Endothelial cell of umbilical vein (primary cell): ENCODE measurements at regions not wholly inside any gene's neighbourhood (a gene's known extent, or its start where the extent isn't known, plus 50 kb on each side); places are given as distances from the start of the nearest gene placed in this dataset.

Experiments
- BruUV-seq: library from RNA; stranded (reverse); fragments of 400-500 nt; replicated peaks from 2 replicates; lab custom pipeline; 2021; lab: Mats Ljungman, UMichigan
- CTCF ChIA-PET: fragments of 300-600, 350-600 bp; sonication (Branson Sonifier 250); formaldehyde crosslinking; loops from one replicate; lab custom pipeline; 2021; ENCODE audit warnings: antibody characterized with exemption, inconsistent platforms; lab: Charles Lee
- POLR2A ChIA-PET: fragments of 300-600, 350-600 bp; sonication (Branson Sonifier 250); formaldehyde crosslinking; loops from one replicate; lab custom pipeline; 2021; ENCODE audit warnings: antibody characterized with exemption, inconsistent platforms; lab: Charles Lee
- DNase-seq: peaks from one replicate; pipeline ENCODE4 v3.0.0-alpha.2; 2011; ENCODE audit warnings: low read depth, low spot score
- FAIRE-seq: peaks from 2 replicates; lab custom pipeline; 2011; peaks lifted over from hg19 to GRCh38; lab: Jason Lieb, UNC
- H2AFZ ChIP-seq: 2 replicates; pipeline ENCODE4 v1.6.0; 2012; ENCODE audit warnings: low read depth, low read length, control low read depth, inconsistent platforms
- H3K27ac ChIP-seq: 2 replicates; pipeline ENCODE4 v1.5.1; 2011; ENCODE audit warnings: low read depth, mild to moderate bottlenecking, control low read depth, low read length, moderate library complexity; ENCODE audit not compliant: insufficient read depth
- H3K27me3 ChIP-seq, 2 experiments: 2 replicates each; pipeline versions ENCODE4 v1.6.0 to v1.6.1; 2011; ENCODE audit warnings: low read length in 2 of 2, mixed read lengths in 1 of 2; ENCODE audit not compliant: control insufficient read depth in 2 of 2, insufficient read depth in 2 of 2
- H3K36me3 ChIP-seq, 2 experiments: 2 replicates in 1 of 2; 3 replicates in 1 of 2; pipeline ENCODE4 v1.5.1; 2011; ENCODE audit warnings: low read length in 2 of 2, mild to moderate bottlenecking in 1 of 2, moderate library complexity in 1 of 2; ENCODE audit not compliant: control insufficient read depth in 2 of 2, insufficient read depth in 2 of 2; ENCODE audit errors: extremely low read depth in 1 of 2
- H3K4me1 ChIP-seq: 3 replicates; pipeline ENCODE4 v1.5.1; 2011; ENCODE audit warnings: mild to moderate bottlenecking, low read length; ENCODE audit not compliant: control insufficient read depth, insufficient read depth; ENCODE audit errors: extremely low read depth
- H3K4me2 ChIP-seq: 2 replicates; pipeline ENCODE4 v1.6.1; 2011; ENCODE audit warnings: low read length, control low read depth, mixed read lengths; ENCODE audit not compliant: insufficient read depth
- H3K4me3 ChIP-seq, 3 experiments: fragments of 200-600 bp in 1 of 3; sonication (generic), shearing (Covaris generic) in 1 of 3; replicated peaks in 1 of 3; 2 replicates each; pipeline ENCODE4 v1.5.1; 2011 to 2016; ENCODE audit warnings: control low read depth in 3 of 3, low read length in 3 of 3, mild to moderate bottlenecking in 2 of 3, inconsistent platforms in 1 of 3, low read depth in 1 of 3, moderate library complexity in 1 of 3; ENCODE audit not compliant: insufficient read depth in 1 of 3
- H3K79me2 ChIP-seq: 2 replicates; pipeline ENCODE4 v1.6.0; 2012; ENCODE audit warnings: low read length, inconsistent platforms; ENCODE audit not compliant: control insufficient read depth, insufficient read depth
- H3K9ac ChIP-seq: replicated peaks from 2 replicates; pipeline ENCODE3; 2011; ENCODE audit warnings: low read length, control low read depth; ENCODE audit not compliant: insufficient read depth; ENCODE audit errors: extremely low read depth
- H3K9me1 ChIP-seq: replicated peaks from 3 replicates; pipeline ENCODE4 v1.6.0; 2011; ENCODE audit warnings: mild to moderate bottlenecking, low read length; ENCODE audit not compliant: control insufficient read depth, insufficient read depth; ENCODE audit errors: extremely low read depth
- H3K9me3 ChIP-seq: replicated peaks from 2 replicates; pipeline ENCODE4 v1.5.1; 2012; ENCODE audit warnings: low read length, inconsistent platforms; ENCODE audit not compliant: control insufficient read depth, insufficient read depth
- H4K20me1 ChIP-seq: replicated peaks from 2 replicates; pipeline ENCODE3; 2011; ENCODE audit warnings: mild to moderate bottlenecking, low read length; ENCODE audit not compliant: control insufficient read depth, insufficient read depth; ENCODE audit errors: extremely low read depth
- CTCF ChIP-seq, 2 donors: IDR thresholded peaks; 1 replicate in 1 of 2; 2 replicates in 1 of 2; pipeline ENCODE4 v1.5.1; 2011; ENCODE audit warnings: low read length in 2 of 2, mild to moderate bottlenecking in 2 of 2, moderate library complexity in 2 of 2, control low read depth in 1 of 2, inconsistent platforms in 1 of 2, low read depth in 1 of 2; ENCODE audit not compliant: insufficient read depth in 1 of 2; ENCODE audit errors: extremely low read depth in 1 of 2
- EZH2 ChIP-seq: IDR thresholded peaks from 2 replicates; pipeline ENCODE4 v1.6.1; 2012; ENCODE audit warnings: borderline replicate concordance, low read depth, mild to moderate bottlenecking, moderate library complexity, low read length, inconsistent platforms; ENCODE audit not compliant: severe bottlenecking
- FOS ChIP-seq: IDR thresholded peaks from 2 replicates; pipeline ENCODE4 v1.6.1; 2011; ENCODE audit warnings: mild to moderate bottlenecking, low read length, moderate library complexity, borderline replicate concordance; ENCODE audit not compliant: insufficient read depth
- GATA2 ChIP-seq: IDR thresholded peaks from 2 replicates; pipeline ENCODE4 v1.7.0; 2011; ENCODE audit warnings: low read depth, mild to moderate bottlenecking, moderate library complexity, mixed read lengths, low read length; ENCODE audit not compliant: insufficient read length, insufficient read depth
- JUN ChIP-seq: IDR thresholded peaks from 2 replicates; pipeline ENCODE4 v1.6.1; 2011; ENCODE audit warnings: borderline replicate concordance, low read depth; ENCODE audit not compliant: insufficient read length, insufficient read depth
- MAX ChIP-seq: IDR thresholded peaks from 2 replicates; pipeline ENCODE4 v1.6.1; 2011; ENCODE audit not compliant: insufficient read depth, insufficient read length
- MYC ChIP-seq: IDR thresholded peaks from one replicate; pipeline ENCODE4 v1.6.1; 2011; ENCODE audit warnings: mild to moderate bottlenecking, low read depth, low read length
- POLR2A ChIP-seq: IDR thresholded peaks from 2 replicates; pipeline ENCODE4 v1.6.1; 2012; ENCODE audit warnings: low read depth, mild to moderate bottlenecking, control low read depth, low read length
- POLR2AphosphoS5 ChIP-seq: IDR thresholded peaks from 2 replicates; pipeline ENCODE4 v1.6.1; 2012; ENCODE audit warnings: low read depth, mild to moderate bottlenecking, control low read depth, low read length, moderate library complexity; ENCODE audit not compliant: insufficient read depth
- dilution Hi-C: fragments of 300-500 bp; cut with MboI; formaldehyde crosslinking; loops from one replicate; pipeline ENCODE4 v1.15.0; 2019; ENCODE audit warnings: low sequenced_read_pairs; ENCODE audit not compliant: extremely low pct_ligation_motif_present
- intact Hi-C: fragments of 100-400 bp; cut with micrococcal nuclease; formaldehyde crosslinking; loops from one replicate; pipeline ENCODE4 v1.10.0; 2022

- intact Hi-C loops = no loop called here
- TF ChIP-seq FOS = no peak
- no peak for TF ChIP-seq EZH2
- TF ChIP-seq JUN = no peak
- no peak for TF ChIP-seq GATA2
- TF ChIP-seq MYC = no peak
- TF ChIP-seq POLR2AphosphoS5 = no peak
- no peak for TF ChIP-seq MAX
- TF ChIP-seq POLR2A = no peak
- no peak for TF ChIP-seq CTCF (IDR thresholded peaks at IDR 0.05; ENCODE audit: extremely low read depth in 1 of 2, insufficient read depth in 1 of 2, low read depth in 1 of 2, low read length in 2 of 2)
- no peak overlapping the region for H3K9ac ChIP-seq
- no peak for FAIRE-seq
- H3K27ac ChIP-seq = no peak overlapping the region
- CTCF ChIA-PET = no interaction called here
- dilution Hi-C loops = no loop called here
- no peak overlapping the region for H3K4me3 ChIP-seq
- H2AFZ ChIP-seq = no peak overlapping the region
- H3K9me3 ChIP-seq = no peaks in the 10 kb centered on the region
- H3K4me2 ChIP-seq = no peak overlapping the region
- no peaks in the 10 kb centered on the region for H3K9me1 ChIP-seq
- H4K20me1 ChIP-seq = no peaks in the 10 kb centered on the region
- no peak for DNase-seq
- H3K4me1 ChIP-seq = peaks cover 6% of the 10 kb centered on the region
- no peaks in the 10 kb centered on the region for H3K79me2 ChIP-seq
- no peaks in the 10 kb centered on the region for H3K36me3 ChIP-seq
- POLR2A ChIA-PET = no interaction called here
- no TSS peak for BruUV-seq
- H3K27me3 ChIP-seq = no peaks in the 10 kb centered on the region
Measured at GRCh38 chr10:43962346-43963191, 313.9 kb upstream of the ZNF32 start.
